ENCODE measurements at regions not wholly inside any gene's neighbourhood (a gene's known extent, or its start where the extent isn't known, plus 50 kb on each side); places are given as distances from the start of the nearest gene placed in this dataset.

DNA sequence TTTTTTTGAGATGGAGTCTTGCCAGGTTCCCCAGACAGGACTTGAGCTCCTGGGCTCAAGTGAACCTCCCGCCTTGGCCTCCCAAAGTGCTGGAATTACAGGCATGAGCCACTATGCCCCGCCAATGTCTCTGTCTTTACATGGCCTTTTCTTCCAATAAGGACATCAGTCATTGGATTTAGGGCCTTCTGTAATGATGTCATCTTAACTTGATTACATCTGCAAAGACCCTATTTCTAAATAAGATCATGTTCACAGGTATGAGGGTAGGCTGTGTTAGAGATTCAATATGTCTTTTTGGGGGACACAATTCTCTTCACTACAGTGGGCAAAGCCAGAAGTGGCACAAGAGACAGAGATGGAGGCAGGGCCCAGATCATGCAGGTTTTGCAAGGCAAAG lies 68.1 kb downstream of the PMAIP1 start:
- Histone ChIP-seq H3K18ac (ENCODE audit: extremely low read depth, low read length) (no peak overlapping the region), H3K9me3 (ENCODE audit: insufficient read depth in 2 of 2, low read depth in 1 of 2, low read length in 1 of 2) (no peaks in the 10 kb centered on the region; a peak in 1 of 4 replicates), H4K5ac (ENCODE audit: insufficient read length, low read depth, low read length) (no peak overlapping the region), H2BK12ac (ENCODE audit: low read depth, low read length) (no peak overlapping the region), H3K27me3 (replicated peaks in 1 of 4; ENCODE audit: control insufficient read depth in 3 of 4, extremely low read depth in 1 of 4, insufficient read depth in 3 of 4, low read length in 3 of 4) (no peaks in the 10 kb centered on the region), H3K79me2 (ENCODE audit: control insufficient read depth in 1 of 2, insufficient read depth in 2 of 2, low read length in 2 of 2) (no peaks in the 10 kb centered on the region), H3K36me3 (ENCODE audit: control insufficient read depth in 2 of 4, insufficient read depth in 4 of 4, low read length in 3 of 4) (no peaks in the 10 kb centered on the region), H3K56ac (replicated peaks; ENCODE audit: insufficient read length, low read depth, low read length) (no peak overlapping the region), H3K4me3 (ENCODE audit: extremely low read depth in 1 of 4, insufficient read depth in 2 of 4, low read depth in 3 of 4, low read length in 4 of 4) (no peak overlapping the region), H3K4me1 (replicated peaks in 1 of 4; ENCODE audit: control insufficient read depth in 3 of 4, insufficient read depth in 4 of 4, low read length in 3 of 4) (no peaks in the 10 kb centered on the region), H3K9ac (replicated peaks in 1 of 4; ENCODE audit: extremely low read depth in 1 of 4, low read depth in 3 of 4, low read length in 3 of 4) (no peak overlapping the region), H3K4ac (replicated peaks; ENCODE audit: insufficient read length, low read depth, low read length) (no peak overlapping the region), H3K23ac (ENCODE audit: insufficient read length) (no peak overlapping the region), H2AK5ac (ENCODE audit: low read depth, low read length) (no peak overlapping the region), H3K27ac (ENCODE audit: low read depth, low read length) (no peak overlapping the region), H3K4me2 (ENCODE audit: insufficient read depth in 1 of 2, low read depth in 2 of 2, low read length in 2 of 2) (no peak overlapping the region), H4K20me1 (replicated peaks in 1 of 2; ENCODE audit: control insufficient read depth in 1 of 2, insufficient read depth in 2 of 2, low read length in 2 of 2) (no peaks in the 10 kb centered on the region), H2BK15ac (ENCODE audit: low read length) (no peak overlapping the region), H3K14ac (ENCODE audit: insufficient read length) (no peak overlapping the region), H4K8ac (ENCODE audit: extremely low read depth, insufficient read depth, low read length) (no peak overlapping the region), H2BK120ac (replicated peaks; ENCODE audit: low read depth, low read length) (no peak overlapping the region), H2BK5ac (ENCODE audit: low read depth, low read length) (no peak overlapping the region), H4K91ac (replicated peaks; ENCODE audit: insufficient read length, low read length) (no peak overlapping the region), H3K79me1 (ENCODE audit: low read depth, low read length) (no peaks in the 10 kb centered on the region), H2BK20ac (ENCODE audit: low read length) (no peak overlapping the region), H3K23me2 (ENCODE audit: low read depth, low read length) (peaks cover 2% of the 10 kb centered on the region; the same call in 1 of the 2 replicates), H2AFZ (ENCODE audit: low read length) (no peak overlapping the region)
- DNase-seq (ENCODE audit: low read depth in 1 of 2, low spot score in 2 of 2) (no peak), FAIRE-seq (no peak)
- 80% methylated on average over 2 of the region's 2 CpGs; no CpG with 5 or more reads in 1 of the 2 experiments for WGBS, 2 experiments (ENCODE audit: extremely low coverage in 1 of 2, insufficient coverage in 1 of 2, insufficient read length in 1 of 2, insufficient replicate concordance in 2 of 2, low coverage in 1 of 2, low lambda C conversion rate in 2 of 2, missing lambda C conversion rate in 1 of 2)
- POLR2A ChIA-PET (ENCODE audit: partially characterized antibody), result no interaction called here
- CTCF ChIA-PET (ENCODE audit: partially characterized antibody), result interaction anchor here (1.2 to 2.0 kb wide), 2 partner anchors 20 to 29 kb away, joined by 3 to 10 read pairs; no protein-coding TSS in a partner anchor
- TF ChIP-seq NRF1 (IDR thresholded peaks at IDR 0.05; ENCODE audit: low read depth, low read length) (no peak), RBBP5 (IDR thresholded peaks at IDR 0.05; ENCODE audit: borderline replicate concordance, low read depth, low read length) (no peak), POLR2A (IDR thresholded peaks at IDR 0.05; ENCODE audit: control extremely low read depth in 1 of 2, low read depth in 2 of 2, low read length in 2 of 2) (no peak), CEBPB (IDR thresholded peaks at IDR 0.05; ENCODE audit: low read depth, low read length) (no peak), KDM4A (IDR thresholded peaks at IDR 0.05; ENCODE audit: low read depth, low read length, severe bottlenecking) (no peak), JUN (IDR thresholded peaks at IDR 0.05; ENCODE audit: low read depth, low read length) (no peak), JUND (IDR thresholded peaks at IDR 0.05; ENCODE audit: low read length) (no peak), RXRA (IDR thresholded peaks at IDR 0.05; ENCODE audit: insufficient read depth, low read depth, low read length) (no peak), GABPA (IDR thresholded peaks at IDR 0.05; ENCODE audit: borderline replicate concordance, insufficient read depth, low read length) (no peak), POLR2AphosphoS5 (IDR thresholded peaks at IDR 0.05; ENCODE audit: low read depth, low read length) (no peak)
- TF ChIP-seq, protein P1, sequence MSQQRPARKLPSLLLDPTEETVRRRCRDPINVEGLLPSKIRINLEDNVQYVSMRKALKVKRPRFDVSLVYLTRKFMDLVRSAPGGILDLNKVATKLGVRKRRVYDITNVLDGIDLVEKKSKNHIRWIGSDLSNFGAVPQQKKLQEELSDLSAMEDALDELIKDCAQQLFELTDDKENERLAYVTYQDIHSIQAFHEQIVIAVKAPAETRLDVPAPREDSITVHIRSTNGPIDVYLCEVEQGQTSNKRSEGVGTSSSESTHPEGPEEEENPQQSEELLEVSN (IDR thresholded peaks at IDR 0.05), result no peak
- TF ChIP-seq, protein P2, sequence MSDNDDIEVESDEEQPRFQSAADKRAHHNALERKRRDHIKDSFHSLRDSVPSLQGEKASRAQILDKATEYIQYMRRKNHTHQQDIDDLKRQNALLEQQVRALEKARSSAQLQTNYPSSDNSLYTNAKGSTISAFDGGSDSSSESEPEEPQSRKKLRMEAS (IDR thresholded peaks at IDR 0.05), result no peak
- TF ChIP-seq, protein P3, sequence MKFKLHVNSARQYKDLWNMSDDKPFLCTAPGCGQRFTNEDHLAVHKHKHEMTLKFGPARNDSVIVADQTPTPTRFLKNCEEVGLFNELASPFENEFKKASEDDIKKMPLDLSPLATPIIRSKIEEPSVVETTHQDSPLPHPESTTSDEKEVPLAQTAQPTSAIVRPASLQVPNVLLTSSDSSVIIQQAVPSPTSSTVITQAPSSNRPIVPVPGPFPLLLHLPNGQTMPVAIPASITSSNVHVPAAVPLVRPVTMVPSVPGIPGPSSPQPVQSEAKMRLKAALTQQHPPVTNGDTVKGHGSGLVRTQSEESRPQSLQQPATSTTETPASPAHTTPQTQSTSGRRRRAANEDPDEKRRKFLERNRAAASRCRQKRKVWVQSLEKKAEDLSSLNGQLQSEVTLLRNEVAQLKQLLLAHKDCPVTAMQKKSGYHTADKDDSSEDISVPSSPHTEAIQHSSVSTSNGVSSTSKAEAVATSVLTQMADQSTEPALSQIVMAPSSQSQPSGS (IDR thresholded peaks at IDR 0.05; ENCODE audit: low read length), result no peak

All from H1 (cell line).